ENCODE measurements at regions not wholly inside any gene's neighbourhood (a gene's known extent, or its start where the extent isn't known, plus 50 kb on each side); places are given as distances from the start of the nearest gene placed in this dataset.
"Not testable (repeated sequence)": the region's sequence is repeated elsewhere in the genome, so short reads cannot be mapped to it uniquely, and the experiment has no call there.

- DNase-seq (ENCODE audit: low read depth) = no peak
- no peak for TF ChIP-seq CTCF (IDR thresholded peaks at IDR 0.05; ENCODE audit: control insufficient read depth, insufficient read depth, low read depth, low read length, missing control alignments)
- no peak overlapping the region for H3K4me3 ChIP-seq (ENCODE audit: control insufficient read depth, low read depth, low read length)
Observed at GRCh38 chr4:178196751-178197374, 754.6 kb upstream of the AGA start.

- no peak overlapping the region for H3K4me3 ChIP-seq (ENCODE audit: control insufficient read depth, low read depth, low read length)
- no peak for DNase-seq (ENCODE audit: low read depth)
- TF ChIP-seq CTCF (IDR thresholded peaks at IDR 0.05; ENCODE audit: control insufficient read depth, insufficient read depth, low read depth, low read length, missing control alignments) = no peak
Observed at GRCh38 chr4:178198691-178199090, 756.5 kb upstream of the AGA start.

GRCh38 chr4:178202422-178202821 lies 760.2 kb upstream of the AGA start:
- no peak for TF ChIP-seq CTCF (IDR thresholded peaks at IDR 0.05; ENCODE audit: control insufficient read depth, insufficient read depth, low read depth, low read length, missing control alignments)
- DNase-seq (ENCODE audit: low read depth) = no peak
- no peak overlapping the region for H3K4me3 ChIP-seq (ENCODE audit: control insufficient read depth, low read depth, low read length)

GRCh38 chr4:178205826-178206225 lies 763.6 kb upstream of the AGA start:
- H3K4me3 ChIP-seq (ENCODE audit: control insufficient read depth, low read depth, low read length) = no peak overlapping the region
- no peak for TF ChIP-seq CTCF (IDR thresholded peaks at IDR 0.05; ENCODE audit: control insufficient read depth, insufficient read depth, low read depth, low read length, missing control alignments)
- DNase-seq (ENCODE audit: low read depth) = no peak

GRCh38 chr4:178215309-178215708 lies 773.1 kb upstream of the AGA start:
- no peak overlapping the region for H3K4me3 ChIP-seq (ENCODE audit: control insufficient read depth, low read depth, low read length)
- no peak for TF ChIP-seq CTCF (IDR thresholded peaks at IDR 0.05; ENCODE audit: control insufficient read depth, insufficient read depth, low read depth, low read length, missing control alignments)
- DNase-seq (ENCODE audit: low read depth) = no peak

GRCh38 chr4:178215763-178216162 lies 773.5 kb upstream of the AGA start:
- no peak for DNase-seq (ENCODE audit: low read depth)
- H3K4me3 ChIP-seq (ENCODE audit: control insufficient read depth, low read depth, low read length) = no peak overlapping the region

GRCh38 chr4:178226421-178226820 lies 784.2 kb upstream of the AGA start:
- H3K4me3 ChIP-seq (ENCODE audit: control insufficient read depth, low read depth, low read length); DNase-seq (ENCODE audit: low read depth): not testable (repeated sequence)

More at GRCh38 chr4:178215763-178216162, 773.5 kb upstream of the AGA start:
- TF ChIP-seq CTCF (IDR thresholded peaks at IDR 0.05; ENCODE audit: control insufficient read depth, insufficient read depth, low read depth, low read length, missing control alignments) = no peak

All from AG09309 (cell line).